IMR-90 (cell line): ENCODE measurements at regions not wholly inside any gene's neighbourhood (a gene's known extent, or its start where the extent isn't known, plus 50 kb on each side); places are given as distances from the start of the nearest gene placed in this dataset.

Experiments used
- ATAC-seq: fragments of 200-7000 bp; cut with Tn5 transposase; 2 replicates; pipeline ENCODE4 v1.9.1; 2020; ENCODE audit warnings: low read depth, mild to moderate bottlenecking, moderate library complexity
- BruUV-seq: library from RNA; stranded (reverse); fragments of 400-500 nt; replicated peaks from 2 replicates; lab custom pipeline; 2021; lab: Mats Ljungman, UMichigan
- CTCF ChIA-PET: fragments of 300-600 bp; formaldehyde crosslinking; extraction: SDS; loops from one replicate; lab custom pipeline; 2021; ENCODE audit warnings: antibody characterized with exemption; lab: Yijun Ruan, JAX
- POLR2A ChIA-PET: fragments of 300-600 bp; sonication (Branson Sonifier 250); formaldehyde crosslinking; loops from one replicate; lab custom pipeline; 2022; ENCODE audit warnings: antibody characterized with exemption; ENCODE audit not compliant: unreplicated experiment; lab: Charles Lee
- DNase-seq: peaks from one replicate; pipeline ENCODE4 v3.0.0; 2013
- H2AFZ ChIP-seq: replicated peaks from 2 replicates; pipeline ENCODE3; 2013; ENCODE audit warnings: low read length, mild to moderate bottlenecking; ENCODE audit not compliant: poor library complexity
- H2AK5ac ChIP-seq: 2 replicates; pipeline ENCODE4 v1.6.1; 2013; ENCODE audit warnings: low read depth, low read length, inconsistent platforms
- H2AK9ac ChIP-seq: replicated peaks from 2 replicates; pipeline ENCODE3; 2013; ENCODE audit warnings: mild to moderate bottlenecking, low read depth, low read length, moderate library complexity; ENCODE audit not compliant: poor library complexity
- H2BK120ac ChIP-seq: 2 replicates; pipeline ENCODE4 v1.6.1; 2013; ENCODE audit warnings: low read depth, low read length, inconsistent platforms
- H2BK15ac ChIP-seq: 3 replicates; pipeline ENCODE4 v1.6.1; 2013; ENCODE audit warnings: low read depth, low read length, inconsistent platforms
- H2BK20ac ChIP-seq: 2 replicates; pipeline ENCODE4 v1.6.1; 2013; ENCODE audit warnings: low read depth, mild to moderate bottlenecking, inconsistent platforms, low read length, moderate library complexity
- H2BK5ac ChIP-seq: 2 replicates; pipeline ENCODE4 v1.6.1; 2013; ENCODE audit warnings: mild to moderate bottlenecking, low read depth, low read length, inconsistent platforms; ENCODE audit not compliant: poor library complexity, severe bottlenecking
- H3K14ac ChIP-seq: replicated peaks from 2 replicates; pipeline ENCODE4 v1.6.1; 2013; ENCODE audit warnings: low read depth, low read length, inconsistent platforms
- H3K18ac ChIP-seq: 2 replicates; pipeline ENCODE4 v1.6.1; 2013; ENCODE audit warnings: low read depth, low read length, control low read depth
- H3K23ac ChIP-seq: 2 replicates; pipeline ENCODE4 v1.6.1; 2013; ENCODE audit warnings: low read depth, low read length, inconsistent platforms
- H3K27ac ChIP-seq: 2 replicates; pipeline ENCODE4 v1.5.1; 2013; ENCODE audit warnings: mild to moderate bottlenecking, control low read depth, low read length; ENCODE audit not compliant: insufficient read depth
- H3K27me3 ChIP-seq: 2 replicates; pipeline ENCODE4 v1.6.1; 2013; ENCODE audit warnings: low read length; ENCODE audit not compliant: control insufficient read depth, insufficient read depth
- H3K36me3 ChIP-seq: 2 replicates; pipeline ENCODE4 v1.6.1; 2013; ENCODE audit warnings: low read length, mixed read lengths; ENCODE audit not compliant: control insufficient read depth, insufficient read depth
- H3K4ac ChIP-seq: 2 replicates; pipeline ENCODE4 v1.6.1; 2013; ENCODE audit warnings: low read depth, low read length, inconsistent platforms
- H3K4me1 ChIP-seq: 2 replicates; pipeline ENCODE4 v1.6.1; 2013; ENCODE audit warnings: low read length, mixed read lengths; ENCODE audit not compliant: control insufficient read depth, insufficient read depth
- H3K4me2 ChIP-seq: 2 replicates; pipeline ENCODE4 v1.6.1; 2013; ENCODE audit warnings: low read depth, mild to moderate bottlenecking, control low read depth, low read length, moderate library complexity
- H3K4me3 ChIP-seq: 2 replicates; pipeline ENCODE4 v1.5.1; 2013; ENCODE audit warnings: low read depth, mild to moderate bottlenecking, control low read depth, low read length, moderate library complexity; ENCODE audit not compliant: insufficient read depth
- H3K56ac ChIP-seq: 2 replicates; pipeline ENCODE4 v1.6.1; 2013; ENCODE audit warnings: low read length, inconsistent platforms; ENCODE audit not compliant: insufficient read depth; ENCODE audit errors: extremely low read depth
- H3K79me1 ChIP-seq, 2 experiments: 2 replicates each; pipeline ENCODE4 v1.6.1; 2013; ENCODE audit warnings: low read length in 2 of 2, inconsistent platforms in 1 of 2, low read depth in 1 of 2
- H3K9ac ChIP-seq: 2 replicates; pipeline ENCODE4 v1.6.1; 2013; ENCODE audit warnings: low read depth, low read length, control low read depth
- H3K9me1 ChIP-seq: 2 replicates; pipeline ENCODE4 v1.6.1; 2013; ENCODE audit warnings: low read length, inconsistent platforms; ENCODE audit not compliant: insufficient read depth
- H3K9me3 ChIP-seq: 2 replicates; pipeline ENCODE4 v1.6.1; 2013; ENCODE audit warnings: low read length; ENCODE audit not compliant: control insufficient read depth, insufficient read depth
- H4K20me1 ChIP-seq: 2 replicates; pipeline ENCODE4 v1.6.1; 2013; ENCODE audit warnings: low read length, inconsistent platforms; ENCODE audit not compliant: insufficient read depth
- H4K5ac ChIP-seq: 2 replicates; pipeline ENCODE4 v1.6.1; 2013; ENCODE audit warnings: mild to moderate bottlenecking, low read depth, low read length, control low read depth
- H4K8ac ChIP-seq, 2 experiments: 2 replicates each; pipeline ENCODE4 v1.6.1; 2013; ENCODE audit warnings: low read depth in 2 of 2, low read length in 2 of 2, control low read depth in 1 of 2, inconsistent platforms in 1 of 2
- H4K91ac ChIP-seq: 2 replicates; pipeline ENCODE4 v1.6.1; 2013; ENCODE audit warnings: low read depth, low read length, inconsistent platforms; ENCODE audit not compliant: insufficient read depth
- BHLHE40 ChIP-seq: fragments of 150-350 bp; IDR thresholded peaks from 2 replicates; pipeline ENCODE4 v1.6.1; 2016; ENCODE audit warnings: mild to moderate bottlenecking, low read depth, low read length
- CEBPB ChIP-seq: IDR thresholded peaks from 2 replicates; pipeline ENCODE4 v1.6.1; 2012; ENCODE audit warnings: low read depth, low read length, improper control_type of control experiment
- CHD1 ChIP-seq: IDR thresholded peaks from 2 replicates; pipeline ENCODE4 v1.6.1; 2012; ENCODE audit warnings: low read depth, low read length, improper control_type of control experiment
- FOS ChIP-seq: fragments of 150-350 bp; IDR thresholded peaks from 2 replicates; pipeline ENCODE4 v1.6.1; 2016; ENCODE audit warnings: low read depth, low read length
- MAFK ChIP-seq: IDR thresholded peaks from 2 replicates; pipeline ENCODE4 v1.6.1; 2012; ENCODE audit warnings: low read depth, low read length, improper control_type of control experiment
- MAZ ChIP-seq: IDR thresholded peaks from 2 replicates; pipeline ENCODE4 v1.6.1; 2012; ENCODE audit warnings: low read depth, mild to moderate bottlenecking, low read length, improper control_type of control experiment, moderate library complexity, borderline replicate concordance
- MXI1 ChIP-seq: IDR thresholded peaks from 2 replicates; pipeline ENCODE4 v1.6.1; 2012; ENCODE audit warnings: low read depth, mild to moderate bottlenecking, low read length, moderate library complexity, borderline replicate concordance
- NFE2L2 ChIP-seq: fragments of 150-350 bp; IDR thresholded peaks from 2 replicates; pipeline ENCODE4 v1.6.1; 2016; ENCODE audit warnings: low read depth, mild to moderate bottlenecking, low read length
- POLR2A ChIP-seq: IDR thresholded peaks from 2 replicates; pipeline ENCODE4 v1.6.1; 2012; ENCODE audit warnings: mild to moderate bottlenecking, low read depth, low read length
- RAD21 ChIP-seq: IDR thresholded peaks from 2 replicates; pipeline ENCODE4 v1.6.1; 2012; ENCODE audit warnings: low read length, improper control_type of control experiment
- RCOR1 ChIP-seq: IDR thresholded peaks from 2 replicates; pipeline ENCODE4 v1.6.1; 2012; ENCODE audit warnings: mild to moderate bottlenecking, low read length, improper control_type of control experiment; ENCODE audit not compliant: insufficient replicate concordance
- RFX5 ChIP-seq: IDR thresholded peaks from 2 replicates; pipeline ENCODE4 v1.8.0; 2012; ENCODE audit warnings: low read depth, mild to moderate bottlenecking, low read length, moderate library complexity
- SMC3 ChIP-seq: fragments of 150-350 bp; IDR thresholded peaks from 2 replicates; pipeline ENCODE4 v1.6.1; 2016; ENCODE audit warnings: low read depth, mild to moderate bottlenecking, antibody characterized with exemption, low read length, moderate library complexity
- WGBS, 2 experiments: methylation state at CpG; one replicate each; pipeline versions ENCODE4 v1.1.5 to v1.1.7; 2013; ENCODE audit warnings: missing lambda C conversion rate in 2 of 2; ENCODE audit not compliant: insufficient read length in 1 of 2; ENCODE audit errors: extremely low coverage in 2 of 2; 5-methylcytosine and 5-hydroxymethylcytosine counted together
- dilution Hi-C: fragments of 300-500 bp; cut with HindIII; formaldehyde crosslinking; loops from one replicate; pipeline ENCODE4 v1.14.3; 2018; ENCODE audit warnings: low sequenced_read_pairs; ENCODE audit not compliant: unreplicated experiment
- in situ Hi-C: fragments of 300-500 bp; cut with MboI; formaldehyde crosslinking; loops from 3 replicates; pipeline ENCODE4 v1.14.3; 2019; ENCODE audit warnings: low sequenced_read_pairs, inconsistent platforms, mixed read lengths
- intact Hi-C: fragments of 100-400 bp; cut with micrococcal nuclease; formaldehyde crosslinking; loops from 2 replicates; pipeline ENCODE4 v1.10.0; 2022
- TF ChIP-seq, protein P1 (sequence below): fragments of 150-350 bp; IDR thresholded peaks from 2 replicates; pipeline ENCODE4 v1.6.1; 2016; ENCODE audit warnings: low read depth, mild to moderate bottlenecking, low read length, moderate library complexity, borderline replicate concordance
- TF ChIP-seq, protein P2 (sequence below): conservative IDR thresholded peaks from 2 replicates; pipeline ENCODE4 v1.5.1; 2012; ENCODE audit warnings: mild to moderate bottlenecking, low read depth, low read length, improper control_type of control experiment
- TF ChIP-seq, protein P3 (sequence below): fragments of 150-350 bp; IDR thresholded peaks from 2 replicates; pipeline ENCODE4 v1.6.1; 2017; ENCODE audit warnings: mild to moderate bottlenecking, antibody characterized with exemption, low read length, low read depth

DNA sequence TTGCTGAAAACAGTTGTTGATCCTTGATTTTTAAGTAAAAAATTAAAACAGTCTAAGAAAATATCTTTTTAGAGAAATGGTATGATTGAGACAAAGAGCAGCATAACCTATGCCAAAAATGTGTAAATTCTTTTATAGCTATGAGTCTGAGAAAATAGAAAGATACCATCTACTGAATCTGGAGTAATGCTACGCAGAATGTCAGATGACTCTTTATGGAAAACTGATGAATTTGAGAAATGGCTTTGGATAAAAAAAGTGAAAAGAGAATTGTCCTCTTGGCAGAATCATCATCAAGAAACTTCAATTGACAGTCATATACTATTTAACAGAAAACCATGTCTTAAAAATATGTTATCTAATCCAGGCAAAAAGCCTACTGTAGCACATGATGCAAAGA lies 183.1 kb downstream of the FAT4 start:
- dilution Hi-C loops (no loop called here), intact Hi-C loops (no loop called here), in situ Hi-C loops (no loop called here)
- Histone ChIP-seq H2BK15ac (no peak overlapping the region), H3K36me3 (no peaks in the 10 kb centered on the region), H3K27me3 (no peaks in the 10 kb centered on the region), H3K79me1 (no peaks in the 10 kb centered on the region), H3K4me3 (no peak overlapping the region), H3K9me1 (no peaks in the 10 kb centered on the region), H3K4ac (no peak overlapping the region), H3K9me3 (no peaks in the 10 kb centered on the region), H4K5ac (no peak overlapping the region), H3K4me1 (no peaks in the 10 kb centered on the region), H4K8ac (no peak overlapping the region), H4K91ac (no peak overlapping the region), H3K4me2 (no peak overlapping the region), H2AFZ (no peak overlapping the region), H3K9ac (no peak overlapping the region), H3K23ac (no peak overlapping the region), H4K20me1 (no peaks in the 10 kb centered on the region), H2AK5ac (no peak overlapping the region), H2AK9ac (no peak overlapping the region), H3K14ac (no peak overlapping the region), H2BK120ac (no peak overlapping the region), H3K56ac (no peak overlapping the region), H2BK20ac (no peak overlapping the region), H2BK5ac (no peak overlapping the region), H3K27ac (no peak overlapping the region), H3K18ac (no peak overlapping the region)
- DNase-seq (no peak), ATAC-seq (no peak)
- POLR2A ChIA-PET, result no interaction called here
- BruUV-seq, result no TSS peak
- TF ChIP-seq FOS (no peak), NFE2L2 (no peak), SMC3 (no peak), CEBPB (no peak), MAFK (no peak), MAZ (no peak), RAD21 (no peak), BHLHE40 (no peak), CHD1 (no peak), RCOR1 (no peak), MXI1 (no peak), POLR2A (no peak), RFX5 (no peak)
- TF ChIP-seq, protein P1, sequence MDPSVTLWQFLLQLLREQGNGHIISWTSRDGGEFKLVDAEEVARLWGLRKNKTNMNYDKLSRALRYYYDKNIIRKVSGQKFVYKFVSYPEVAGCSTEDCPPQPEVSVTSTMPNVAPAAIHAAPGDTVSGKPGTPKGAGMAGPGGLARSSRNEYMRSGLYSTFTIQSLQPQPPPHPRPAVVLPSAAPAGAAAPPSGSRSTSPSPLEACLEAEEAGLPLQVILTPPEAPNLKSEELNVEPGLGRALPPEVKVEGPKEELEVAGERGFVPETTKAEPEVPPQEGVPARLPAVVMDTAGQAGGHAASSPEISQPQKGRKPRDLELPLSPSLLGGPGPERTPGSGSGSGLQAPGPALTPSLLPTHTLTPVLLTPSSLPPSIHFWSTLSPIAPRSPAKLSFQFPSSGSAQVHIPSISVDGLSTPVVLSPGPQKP, result no peak
- TF ChIP-seq, protein P2, sequence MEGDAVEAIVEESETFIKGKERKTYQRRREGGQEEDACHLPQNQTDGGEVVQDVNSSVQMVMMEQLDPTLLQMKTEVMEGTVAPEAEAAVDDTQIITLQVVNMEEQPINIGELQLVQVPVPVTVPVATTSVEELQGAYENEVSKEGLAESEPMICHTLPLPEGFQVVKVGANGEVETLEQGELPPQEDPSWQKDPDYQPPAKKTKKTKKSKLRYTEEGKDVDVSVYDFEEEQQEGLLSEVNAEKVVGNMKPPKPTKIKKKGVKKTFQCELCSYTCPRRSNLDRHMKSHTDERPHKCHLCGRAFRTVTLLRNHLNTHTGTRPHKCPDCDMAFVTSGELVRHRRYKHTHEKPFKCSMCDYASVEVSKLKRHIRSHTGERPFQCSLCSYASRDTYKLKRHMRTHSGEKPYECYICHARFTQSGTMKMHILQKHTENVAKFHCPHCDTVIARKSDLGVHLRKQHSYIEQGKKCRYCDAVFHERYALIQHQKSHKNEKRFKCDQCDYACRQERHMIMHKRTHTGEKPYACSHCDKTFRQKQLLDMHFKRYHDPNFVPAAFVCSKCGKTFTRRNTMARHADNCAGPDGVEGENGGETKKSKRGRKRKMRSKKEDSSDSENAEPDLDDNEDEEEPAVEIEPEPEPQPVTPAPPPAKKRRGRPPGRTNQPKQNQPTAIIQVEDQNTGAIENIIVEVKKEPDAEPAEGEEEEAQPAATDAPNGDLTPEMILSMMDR, result no peak
- TF ChIP-seq, protein P3, sequence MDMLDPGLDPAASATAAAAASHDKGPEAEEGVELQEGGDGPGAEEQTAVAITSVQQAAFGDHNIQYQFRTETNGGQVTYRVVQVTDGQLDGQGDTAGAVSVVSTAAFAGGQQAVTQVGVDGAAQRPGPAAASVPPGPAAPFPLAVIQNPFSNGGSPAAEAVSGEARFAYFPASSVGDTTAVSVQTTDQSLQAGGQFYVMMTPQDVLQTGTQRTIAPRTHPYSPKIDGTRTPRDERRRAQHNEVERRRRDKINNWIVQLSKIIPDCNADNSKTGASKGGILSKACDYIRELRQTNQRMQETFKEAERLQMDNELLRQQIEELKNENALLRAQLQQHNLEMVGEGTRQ, result no peak
- CTCF ChIA-PET, result no interaction called here
- WGBS, 2 experiments, result no CpG with 5 or more reads among the region's 1 CpG
